DND-41 (cell line): ENCODE measurements at regions not wholly inside any gene's neighbourhood (a gene's known extent, or its start where the extent isn't known, plus 50 kb on each side); places are given as distances from the start of the nearest gene placed in this dataset.

Experiments used
- EZH2 ChIP-seq: IDR thresholded peaks from 3 replicates; pipeline ENCODE4 v1.6.1; 2012; ENCODE audit warnings: borderline replicate concordance, low read depth, mild to moderate bottlenecking, moderate library complexity, low read length, inconsistent platforms; ENCODE audit not compliant: severe bottlenecking
- TF ChIP-seq, protein P1 (sequence below): IDR thresholded peaks from 2 replicates; pipeline ENCODE4 v1.5.1; 2012; ENCODE audit warnings: borderline replicate concordance, low read length, moderate library complexity, mild to moderate bottlenecking; ENCODE audit not compliant: poor library complexity, severe bottlenecking; ENCODE audit errors: extremely low read depth

DNA sequence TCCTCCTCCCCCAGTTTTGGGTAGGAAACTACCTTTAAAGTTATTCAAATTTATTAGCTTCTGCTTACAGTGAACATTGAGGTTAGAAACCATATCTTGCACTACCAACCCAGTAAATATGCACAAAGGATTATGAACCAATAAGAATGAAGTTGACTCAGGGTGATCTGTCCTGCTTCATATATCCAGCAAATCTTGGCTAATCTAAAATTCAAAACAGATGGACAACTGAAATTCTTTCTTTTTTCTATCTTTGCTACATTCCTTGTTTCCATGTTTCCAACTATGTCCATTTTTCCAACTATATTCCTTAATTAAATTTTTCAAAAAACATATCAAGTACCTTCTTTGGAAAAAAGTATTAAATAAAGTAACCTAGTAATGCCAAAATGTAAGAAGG, 149.3 kb downstream of the FAM124B start:
- TF ChIP-seq, protein P1, sequence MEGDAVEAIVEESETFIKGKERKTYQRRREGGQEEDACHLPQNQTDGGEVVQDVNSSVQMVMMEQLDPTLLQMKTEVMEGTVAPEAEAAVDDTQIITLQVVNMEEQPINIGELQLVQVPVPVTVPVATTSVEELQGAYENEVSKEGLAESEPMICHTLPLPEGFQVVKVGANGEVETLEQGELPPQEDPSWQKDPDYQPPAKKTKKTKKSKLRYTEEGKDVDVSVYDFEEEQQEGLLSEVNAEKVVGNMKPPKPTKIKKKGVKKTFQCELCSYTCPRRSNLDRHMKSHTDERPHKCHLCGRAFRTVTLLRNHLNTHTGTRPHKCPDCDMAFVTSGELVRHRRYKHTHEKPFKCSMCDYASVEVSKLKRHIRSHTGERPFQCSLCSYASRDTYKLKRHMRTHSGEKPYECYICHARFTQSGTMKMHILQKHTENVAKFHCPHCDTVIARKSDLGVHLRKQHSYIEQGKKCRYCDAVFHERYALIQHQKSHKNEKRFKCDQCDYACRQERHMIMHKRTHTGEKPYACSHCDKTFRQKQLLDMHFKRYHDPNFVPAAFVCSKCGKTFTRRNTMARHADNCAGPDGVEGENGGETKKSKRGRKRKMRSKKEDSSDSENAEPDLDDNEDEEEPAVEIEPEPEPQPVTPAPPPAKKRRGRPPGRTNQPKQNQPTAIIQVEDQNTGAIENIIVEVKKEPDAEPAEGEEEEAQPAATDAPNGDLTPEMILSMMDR: no peak
- no peak for TF ChIP-seq EZH2
